IMR-90 (cell line): ENCODE measurements at regions not wholly inside any gene's neighbourhood (a gene's known extent, or its start where the extent isn't known, plus 50 kb on each side); places are given as distances from the start of the nearest gene placed in this dataset.

Experiments used
- ATAC-seq: fragments of 200-7000 bp; cut with Tn5 transposase; 2 replicates; pipeline ENCODE4 v1.9.1; 2020; ENCODE audit warnings: low read depth, mild to moderate bottlenecking, moderate library complexity
- BruUV-seq: library from RNA; stranded (reverse); fragments of 400-500 nt; replicated peaks from 2 replicates; lab custom pipeline; 2021; lab: Mats Ljungman, UMichigan
- CTCF ChIA-PET: fragments of 300-600 bp; formaldehyde crosslinking; extraction: SDS; loops from one replicate; lab custom pipeline; 2021; ENCODE audit warnings: antibody characterized with exemption; lab: Yijun Ruan, JAX
- POLR2A ChIA-PET: fragments of 300-600 bp; sonication (Branson Sonifier 250); formaldehyde crosslinking; loops from one replicate; lab custom pipeline; 2022; ENCODE audit warnings: antibody characterized with exemption; ENCODE audit not compliant: unreplicated experiment; lab: Charles Lee
- DNase-seq: peaks from one replicate; pipeline ENCODE4 v3.0.0; 2013
- H2AFZ ChIP-seq: replicated peaks from 2 replicates; pipeline ENCODE3; 2013; ENCODE audit warnings: low read length, mild to moderate bottlenecking; ENCODE audit not compliant: poor library complexity
- H2AK5ac ChIP-seq: 2 replicates; pipeline ENCODE4 v1.6.1; 2013; ENCODE audit warnings: low read depth, low read length, inconsistent platforms
- H2AK9ac ChIP-seq: replicated peaks from 2 replicates; pipeline ENCODE3; 2013; ENCODE audit warnings: mild to moderate bottlenecking, low read depth, low read length, moderate library complexity; ENCODE audit not compliant: poor library complexity
- H2BK120ac ChIP-seq: 2 replicates; pipeline ENCODE4 v1.6.1; 2013; ENCODE audit warnings: low read depth, low read length, inconsistent platforms
- H2BK15ac ChIP-seq: 3 replicates; pipeline ENCODE4 v1.6.1; 2013; ENCODE audit warnings: low read depth, low read length, inconsistent platforms
- H2BK20ac ChIP-seq: 2 replicates; pipeline ENCODE4 v1.6.1; 2013; ENCODE audit warnings: low read depth, mild to moderate bottlenecking, inconsistent platforms, low read length, moderate library complexity
- H2BK5ac ChIP-seq: 2 replicates; pipeline ENCODE4 v1.6.1; 2013; ENCODE audit warnings: mild to moderate bottlenecking, low read depth, low read length, inconsistent platforms; ENCODE audit not compliant: poor library complexity, severe bottlenecking
- H3K14ac ChIP-seq: replicated peaks from 2 replicates; pipeline ENCODE4 v1.6.1; 2013; ENCODE audit warnings: low read depth, low read length, inconsistent platforms
- H3K18ac ChIP-seq: 2 replicates; pipeline ENCODE4 v1.6.1; 2013; ENCODE audit warnings: low read depth, low read length, control low read depth
- H3K23ac ChIP-seq: 2 replicates; pipeline ENCODE4 v1.6.1; 2013; ENCODE audit warnings: low read depth, low read length, inconsistent platforms
- H3K27ac ChIP-seq: 2 replicates; pipeline ENCODE4 v1.5.1; 2013; ENCODE audit warnings: mild to moderate bottlenecking, control low read depth, low read length; ENCODE audit not compliant: insufficient read depth
- H3K27me3 ChIP-seq: 2 replicates; pipeline ENCODE4 v1.6.1; 2013; ENCODE audit warnings: low read length; ENCODE audit not compliant: control insufficient read depth, insufficient read depth
- H3K36me3 ChIP-seq: 2 replicates; pipeline ENCODE4 v1.6.1; 2013; ENCODE audit warnings: low read length, mixed read lengths; ENCODE audit not compliant: control insufficient read depth, insufficient read depth
- H3K4ac ChIP-seq: 2 replicates; pipeline ENCODE4 v1.6.1; 2013; ENCODE audit warnings: low read depth, low read length, inconsistent platforms
- H3K4me1 ChIP-seq: 2 replicates; pipeline ENCODE4 v1.6.1; 2013; ENCODE audit warnings: low read length, mixed read lengths; ENCODE audit not compliant: control insufficient read depth, insufficient read depth
- H3K4me2 ChIP-seq: 2 replicates; pipeline ENCODE4 v1.6.1; 2013; ENCODE audit warnings: low read depth, mild to moderate bottlenecking, control low read depth, low read length, moderate library complexity
- H3K4me3 ChIP-seq: 2 replicates; pipeline ENCODE4 v1.5.1; 2013; ENCODE audit warnings: low read depth, mild to moderate bottlenecking, control low read depth, low read length, moderate library complexity; ENCODE audit not compliant: insufficient read depth
- H3K56ac ChIP-seq: 2 replicates; pipeline ENCODE4 v1.6.1; 2013; ENCODE audit warnings: low read length, inconsistent platforms; ENCODE audit not compliant: insufficient read depth; ENCODE audit errors: extremely low read depth
- H3K79me1 ChIP-seq, 2 experiments: 2 replicates each; pipeline ENCODE4 v1.6.1; 2013; ENCODE audit warnings: low read length in 2 of 2, inconsistent platforms in 1 of 2, low read depth in 1 of 2
- H3K9ac ChIP-seq: 2 replicates; pipeline ENCODE4 v1.6.1; 2013; ENCODE audit warnings: low read depth, low read length, control low read depth
- H3K9me1 ChIP-seq: 2 replicates; pipeline ENCODE4 v1.6.1; 2013; ENCODE audit warnings: low read length, inconsistent platforms; ENCODE audit not compliant: insufficient read depth
- H3K9me3 ChIP-seq: 2 replicates; pipeline ENCODE4 v1.6.1; 2013; ENCODE audit warnings: low read length; ENCODE audit not compliant: control insufficient read depth, insufficient read depth
- H4K20me1 ChIP-seq: 2 replicates; pipeline ENCODE4 v1.6.1; 2013; ENCODE audit warnings: low read length, inconsistent platforms; ENCODE audit not compliant: insufficient read depth
- H4K5ac ChIP-seq: 2 replicates; pipeline ENCODE4 v1.6.1; 2013; ENCODE audit warnings: mild to moderate bottlenecking, low read depth, low read length, control low read depth
- H4K8ac ChIP-seq, 2 experiments: 2 replicates each; pipeline ENCODE4 v1.6.1; 2013; ENCODE audit warnings: low read depth in 2 of 2, low read length in 2 of 2, control low read depth in 1 of 2, inconsistent platforms in 1 of 2
- H4K91ac ChIP-seq: 2 replicates; pipeline ENCODE4 v1.6.1; 2013; ENCODE audit warnings: low read depth, low read length, inconsistent platforms; ENCODE audit not compliant: insufficient read depth
- CHD1 ChIP-seq: IDR thresholded peaks from 2 replicates; pipeline ENCODE4 v1.6.1; 2012; ENCODE audit warnings: low read depth, low read length, improper control_type of control experiment
- MAFK ChIP-seq: IDR thresholded peaks from 2 replicates; pipeline ENCODE4 v1.6.1; 2012; ENCODE audit warnings: low read depth, low read length, improper control_type of control experiment
- SMC3 ChIP-seq: fragments of 150-350 bp; IDR thresholded peaks from 2 replicates; pipeline ENCODE4 v1.6.1; 2016; ENCODE audit warnings: low read depth, mild to moderate bottlenecking, antibody characterized with exemption, low read length, moderate library complexity
- whole genome bisulfite sequencing, 2 experiments: methylation state at CpG; one replicate each; pipeline versions ENCODE4 v1.1.5 to v1.1.7; 2013; ENCODE audit warnings: missing lambda C conversion rate in 2 of 2; ENCODE audit not compliant: insufficient read length in 1 of 2; ENCODE audit errors: extremely low coverage in 2 of 2; 5-methylcytosine and 5-hydroxymethylcytosine counted together
- dilution Hi-C: fragments of 300-500 bp; cut with HindIII; formaldehyde crosslinking; loops from one replicate; pipeline ENCODE4 v1.14.3; 2018; ENCODE audit warnings: low sequenced_read_pairs; ENCODE audit not compliant: unreplicated experiment
- in situ Hi-C: fragments of 300-500 bp; cut with MboI; formaldehyde crosslinking; loops from 3 replicates; pipeline ENCODE4 v1.14.3; 2019; ENCODE audit warnings: low sequenced_read_pairs, inconsistent platforms, mixed read lengths
- intact Hi-C: fragments of 100-400 bp; cut with micrococcal nuclease; formaldehyde crosslinking; loops from 2 replicates; pipeline ENCODE4 v1.10.0; 2022

DNA sequence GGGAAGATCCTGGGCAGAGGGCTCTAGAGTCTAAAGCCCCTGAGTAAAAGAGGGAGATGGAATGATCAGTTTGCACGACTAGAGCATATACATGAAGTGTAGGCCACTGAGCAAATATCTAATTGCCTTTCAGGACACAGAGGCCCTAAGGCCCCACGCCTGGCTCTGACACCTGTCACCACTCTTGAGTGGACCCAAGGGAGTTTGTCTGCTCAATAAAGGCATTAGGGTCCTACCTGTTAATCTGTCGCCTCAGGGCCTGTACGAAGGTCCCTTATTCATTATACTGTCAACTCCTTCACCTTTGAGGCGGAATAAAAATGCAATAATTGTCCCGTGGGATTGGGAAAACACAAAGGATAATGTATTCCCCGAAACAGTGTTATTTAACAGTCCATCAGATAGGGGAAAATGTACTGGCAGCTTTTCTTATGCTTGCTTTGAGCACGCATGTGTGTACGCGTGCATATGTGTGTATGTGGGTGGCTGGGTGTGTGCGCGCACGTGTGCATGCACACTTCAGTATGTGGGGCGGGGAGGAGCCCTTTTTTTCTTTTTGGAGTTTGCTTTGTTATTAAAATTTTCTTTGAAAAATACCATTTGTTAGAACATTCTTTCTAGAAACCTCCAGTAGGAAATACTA is 161.8 kb upstream of the SERP2 start:
- CTCF ChIA-PET = interaction anchor here (0.8 kb wide), 1 partner anchor 224 kb away, joined by 3 read pairs; no protein-coding TSS in a partner anchor

More for the DNA sequence above, 161.8 kb upstream of the SERP2 start:
- Histone ChIP-seq H3K9ac (no peak overlapping the region), H4K91ac (no peak overlapping the region), H3K9me1 (no peaks in the 10 kb centered on the region), H2AK5ac (no peak overlapping the region), H3K4me2 (no peak overlapping the region), H3K18ac (no peak overlapping the region), H2BK5ac (no peak overlapping the region), H3K4me3 (no peak overlapping the region), H4K8ac (no peak overlapping the region), H3K9me3 (peaks cover 4% of the 10 kb centered on the region; the same call in 1 of the 2 replicates), H2BK120ac (no peak overlapping the region), H3K4me1 (peaks cover 3% of the 10 kb centered on the region; the same call in 1 of the 2 replicates), H3K23ac (no peak overlapping the region), H2AK9ac (no peak overlapping the region), H3K27me3 (peaks cover 7% of the 10 kb centered on the region; the same call in 1 of the 2 replicates), H3K27ac (no peak overlapping the region), H4K20me1 (no peaks in the 10 kb centered on the region), H3K36me3 (no peaks in the 10 kb centered on the region), H3K4ac (no peak overlapping the region), H2BK20ac (no peak overlapping the region), H2BK15ac (no peak overlapping the region), H3K56ac (no peak overlapping the region), H2AFZ (no peak overlapping the region), H4K5ac (no peak overlapping the region), H3K14ac (no peak overlapping the region), H3K79me1 (no peaks in the 10 kb centered on the region)
- no TSS peak for BruUV-seq
- 96% methylated on average over 4 of the region's 14 CpGs; no CpG with 5 or more reads in 1 of the 2 experiments for WGBS, 2 experiments
- DNase-seq = no peak
- ATAC-seq = no peak
- dilution Hi-C loops (no loop called here), intact Hi-C loops (no loop called here), in situ Hi-C loops (no loop called here)
- TF ChIP-seq CHD1 (no peak), SMC3 (no peak), MAFK (no peak)
- POLR2A ChIA-PET = no interaction called here
